T-helper 1 cell treated with Interleukin-12 subunit alpha and Interleukin-12 subunit beta and Interleukin-4 antibody, amounts not matched to agents 30 ng/mL and 1 ng/mL, for 36 hours (primary cell): ENCODE measurements at regions not wholly inside any gene's neighbourhood (a gene's known extent, or its start where the extent isn't known, plus 50 kb on each side); places are given as distances from the start of the nearest gene placed in this dataset.

Source experiments
- intact Hi-C: fragments of 100-400 bp; cut with micrococcal nuclease; formaldehyde crosslinking; loops from one replicate; pipeline ENCODE4 v1.15.1; 2024

- intact Hi-C loops: no loop called here
Observed at GRCh38 chr10:108791794-108792474, 1131.4 kb downstream of the XPNPEP1 start.

- intact Hi-C loops: no loop called here
Observed at GRCh38 chr10:108791030-108791429, 1132.3 kb downstream of the XPNPEP1 start.

- intact Hi-C loops: no loop called here
Observed at GRCh38 chr10:108789919-108790318, 1133.4 kb downstream of the XPNPEP1 start.

GRCh38 chr10:108789336-108789735 is 1134.0 kb downstream of the XPNPEP1 start:
- intact Hi-C loops: no loop called here

- intact Hi-C loops: no loop called here
Observed at GRCh38 chr10:108788891-108789290, 1134.4 kb downstream of the XPNPEP1 start.

GRCh38 chr10:108787932-108788331 is 1135.4 kb downstream of the XPNPEP1 start:
- intact Hi-C loops: no loop called here

GRCh38 chr10:108785011-108785410 is 1138.3 kb downstream of the XPNPEP1 start:
- intact Hi-C loops: no loop called here

GRCh38 chr10:108784534-108784933 is 1138.8 kb downstream of the XPNPEP1 start:
- intact Hi-C loops: no loop called here

- intact Hi-C loops: no loop called here
Observed at GRCh38 chr10:108783897-108784296, 1139.4 kb downstream of the XPNPEP1 start.

GRCh38 chr10:108782411-108782810 is 1140.9 kb downstream of the XPNPEP1 start:
- intact Hi-C loops: no loop called here

- intact Hi-C loops: no loop called here
Observed at GRCh38 chr10:108779501-108779900, 1143.8 kb downstream of the XPNPEP1 start.

GRCh38 chr10:108775911-108776475 is 1147.3 kb downstream of the XPNPEP1 start:
- intact Hi-C loops: no loop called here

GRCh38 chr10:108771106-108771505 is 1152.2 kb downstream of the XPNPEP1 start:
- intact Hi-C loops: no loop called here

- intact Hi-C loops: no loop called here
Observed at GRCh38 chr10:108765794-108766193, 1157.5 kb downstream of the XPNPEP1 start.

GRCh38 chr10:108757946-108758345 is 1165.4 kb downstream of the XPNPEP1 start:
- intact Hi-C loops: no loop called here

- intact Hi-C loops: no loop called here
Observed at GRCh38 chr10:108755646-108756045, 1167.7 kb downstream of the XPNPEP1 start.

GRCh38 chr10:108753326-108753725 is 1170.0 kb downstream of the XPNPEP1 start:
- intact Hi-C loops: no loop called here

GRCh38 chr10:108749042-108749441 is 1174.3 kb downstream of the XPNPEP1 start:
- intact Hi-C loops: no loop called here

- intact Hi-C loops: no loop called here
Observed at GRCh38 chr10:108736111-108736510, 1187.2 kb downstream of the XPNPEP1 start.

- intact Hi-C loops: no loop called here
Observed at GRCh38 chr10:108735380-108735779, 1187.9 kb downstream of the XPNPEP1 start.

- intact Hi-C loops: no loop called here
Observed at GRCh38 chr10:108721874-108722273, 1201.4 kb downstream of the XPNPEP1 start.

- intact Hi-C loops: no loop called here
Observed at GRCh38 chr10:108716352-108716751, 1207.0 kb downstream of the XPNPEP1 start.
